Loucy (cell line): ENCODE measurements at regions not wholly inside any gene's neighbourhood (a gene's known extent, or its start where the extent isn't known, plus 50 kb on each side); places are given as distances from the start of the nearest gene placed in this dataset.

Experiments
- H2AFZ ChIP-seq: fragments of 200-600 bp; sonication (generic); 2 replicates; pipeline ENCODE4 v1.6.0; 2016; ENCODE audit warnings: antibody characterized with exemption, mild to moderate bottlenecking, low read length, moderate library complexity
- H3F3A ChIP-seq: fragments of 200-600 bp; 2 replicates; pipeline ENCODE4 v1.6.0; 2016; ENCODE audit warnings: antibody characterized with exemption, low read depth, mild to moderate bottlenecking
- H3K27me3 ChIP-seq: fragments of 200-600 bp; sonication (generic); 2 replicates; pipeline ENCODE4 v1.6.1; 2014; ENCODE audit warnings: low read length, mild to moderate bottlenecking; ENCODE audit not compliant: insufficient read depth, poor library complexity, severe bottlenecking
- H3K36me3 ChIP-seq: fragments of 200-600 bp; sonication (generic); 2 replicates; pipeline ENCODE4 v1.6.1; 2016; ENCODE audit warnings: low read length; ENCODE audit not compliant: insufficient read depth
- H3K4me1 ChIP-seq: fragments of 200-600 bp; sonication (generic); 2 replicates; pipeline ENCODE4 v1.5.1; 2014; ENCODE audit warnings: low read length, mild to moderate bottlenecking; ENCODE audit not compliant: insufficient read depth, poor library complexity, severe bottlenecking
- H3K4me2 ChIP-seq: fragments of 200-600 bp; sonication (generic); 2 replicates; pipeline ENCODE4 v1.6.0; 2014; ENCODE audit warnings: antibody characterized with exemption, low read length, low read depth, mild to moderate bottlenecking; ENCODE audit not compliant: poor library complexity, severe bottlenecking
- H3K4me3 ChIP-seq: fragments of 200-600 bp; sonication (generic); 2 replicates; pipeline ENCODE4 v1.5.1; 2014; ENCODE audit warnings: low read length, mild to moderate bottlenecking, mixed read lengths; ENCODE audit not compliant: poor library complexity, severe bottlenecking
- H3K79me2 ChIP-seq: fragments of 200-600 bp; sonication (generic); 2 replicates; pipeline ENCODE4 v1.6.1; 2014; ENCODE audit warnings: low read length; ENCODE audit not compliant: insufficient read depth
- H3K9ac ChIP-seq: fragments of 200-600 bp; sonication (generic); 2 replicates; pipeline ENCODE4 v1.6.0; 2014; ENCODE audit warnings: mild to moderate bottlenecking, low read depth, low read length, moderate library complexity; ENCODE audit not compliant: poor library complexity, severe bottlenecking
- H3K9me2 ChIP-seq: fragments of 200-600 bp; sonication (generic); replicated peaks from 2 replicates; pipeline ENCODE4 v1.6.1; 2016; ENCODE audit warnings: low read depth, low read length, mixed read lengths
- H3K9me3 ChIP-seq: fragments of 200-600 bp; sonication (generic); 2 replicates; pipeline ENCODE4 v1.6.1; 2014; ENCODE audit warnings: mild to moderate bottlenecking, antibody characterized with exemption, low read length, low read depth; ENCODE audit not compliant: insufficient read depth
- H4K20me1 ChIP-seq: fragments of 200-600 bp; sonication (generic); 2 replicates; pipeline ENCODE4 v1.6.0; 2014; ENCODE audit warnings: antibody characterized with exemption, low read length, mild to moderate bottlenecking; ENCODE audit not compliant: insufficient read depth, poor library complexity, severe bottlenecking
- CTCF ChIP-seq: fragments of 200-600 bp; sonication (generic); conservative IDR thresholded peaks from 2 replicates; pipeline ENCODE4 v1.5.1; 2014; ENCODE audit warnings: mild to moderate bottlenecking, antibody characterized with exemption, low read length
- EZH2phosphoT487 ChIP-seq: fragments of 200-600 bp; IDR thresholded peaks from 2 replicates; pipeline ENCODE4 v1.6.1; 2018; ENCODE audit warnings: antibody characterized with exemption, mild to moderate bottlenecking, moderate library complexity, borderline replicate concordance

- Histone ChIP-seq H4K20me1 (no peaks in the 10 kb centered on the region), H3F3A (no peaks in the 10 kb centered on the region), H3K9me3 (no peaks in the 10 kb centered on the region), H2AFZ (no peak overlapping the region), H3K4me3 (no peak overlapping the region), H3K4me1 (no peaks in the 10 kb centered on the region), H3K9me2 (no peaks in the 10 kb centered on the region), H3K27me3 (no peaks in the 10 kb centered on the region), H3K36me3 (no peaks in the 10 kb centered on the region), H3K4me2 (no peak overlapping the region), H3K9ac (no peak overlapping the region), H3K79me2 (no peaks in the 10 kb centered on the region)
- TF ChIP-seq EZH2phosphoT487, result no peak
- no peak for TF ChIP-seq CTCF
Measured at GRCh38 chr21:32200029-32200428, 78.8 kb downstream of the MIS18A start.

- Histone ChIP-seq H4K20me1 (no peaks in the 10 kb centered on the region), H3K9ac (no peak overlapping the region), H3K9me3 (0 out of 2 replicates have a peak, but pooled peaks cover 3% of the 10 kb centered on the region), H3F3A (no peaks in the 10 kb centered on the region), H3K4me1 (no peaks in the 10 kb centered on the region), H2AFZ (no peak overlapping the region), H3K27me3 (no peaks in the 10 kb centered on the region), H3K36me3 (no peaks in the 10 kb centered on the region), H3K79me2 (no peaks in the 10 kb centered on the region), H3K9me2 (no peaks in the 10 kb centered on the region), H3K4me3 (no peak overlapping the region), H3K4me2 (no peak overlapping the region)
- TF ChIP-seq EZH2phosphoT487, result no peak
- TF ChIP-seq CTCF, result no peak
Measured at GRCh38 chr21:32198384-32198783, 80.5 kb downstream of the MIS18A start.

GRCh38 chr21:32197896-32198295 lies 81.0 kb downstream of the MIS18A start:
- Histone ChIP-seq H3K27me3 (no peaks in the 10 kb centered on the region), H3K9ac (no peak overlapping the region), H2AFZ (no peak overlapping the region), H3K4me3 (no peak overlapping the region), H3K36me3 (no peaks in the 10 kb centered on the region), H3K4me2 (no peak overlapping the region), H3K4me1 (no peaks in the 10 kb centered on the region), H3K9me2 (no peaks in the 10 kb centered on the region), H4K20me1 (no peaks in the 10 kb centered on the region), H3K9me3 (0 out of 2 replicates have a peak, but pooled peaks cover 3% of the 10 kb centered on the region), H3K79me2 (no peaks in the 10 kb centered on the region), H3F3A (no peaks in the 10 kb centered on the region)
- TF ChIP-seq EZH2phosphoT487 (no peak), CTCF (no peak)
